ENCODE measurements at regions not wholly inside any gene's neighbourhood (a gene's known extent, or its start where the extent isn't known, plus 50 kb on each side); places are given as distances from the start of the nearest gene placed in this dataset.

DNA sequence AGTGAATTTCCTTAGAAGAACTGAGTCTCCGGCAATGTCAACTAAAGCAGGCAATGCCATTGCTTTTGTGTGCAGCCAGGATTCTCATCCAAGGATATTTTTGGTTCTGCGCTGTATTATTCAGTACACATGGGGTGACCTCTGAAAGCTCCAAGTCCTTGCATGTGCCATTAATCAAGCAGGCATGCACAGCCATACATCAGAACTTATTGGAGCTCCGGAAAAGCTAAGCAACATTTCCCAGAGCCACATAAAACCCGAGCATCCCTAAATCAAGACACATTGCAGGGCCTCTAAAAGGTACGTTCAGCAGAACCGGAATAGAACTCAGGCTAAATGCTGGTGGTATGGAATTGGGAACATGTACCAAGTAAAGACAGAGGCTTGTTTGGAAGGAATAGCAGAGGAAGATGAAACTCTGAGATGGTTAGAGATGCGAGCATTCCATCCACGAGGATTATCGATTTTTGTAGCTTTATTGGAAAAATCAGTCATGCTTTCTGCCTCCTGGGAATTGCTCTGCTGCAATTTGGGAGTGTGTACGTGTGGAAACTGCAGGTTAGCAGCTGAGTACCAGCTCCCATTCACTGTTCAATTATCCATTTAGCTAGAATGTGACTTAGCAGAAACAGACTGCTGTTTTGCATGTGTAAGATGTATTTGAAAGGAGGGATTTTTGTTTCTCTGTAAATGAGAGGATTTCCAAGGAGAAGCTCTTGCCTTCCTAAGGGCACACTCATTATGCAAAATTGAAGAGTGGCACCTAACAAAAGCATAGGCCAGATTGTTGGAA lies 143.7 kb upstream of the WWC1 start:
- TF ChIP-seq EZH2 (IDR thresholded peaks at IDR 0.05; ENCODE audit: borderline replicate concordance, low read depth, low read length, severe bottlenecking): no peak
- TF ChIP-seq POLR2A (IDR thresholded peaks at IDR 0.05; ENCODE audit: low read depth, low read length): no peak
- TF ChIP-seq GATA2 (IDR thresholded peaks at IDR 0.05; ENCODE audit: insufficient read depth, insufficient read length, low read depth, low read length): no peak
- no peak for TF ChIP-seq MAX (IDR thresholded peaks at IDR 0.05; ENCODE audit: insufficient read depth, insufficient read length)
- no peak for TF ChIP-seq POLR2AphosphoS5 (IDR thresholded peaks at IDR 0.05; ENCODE audit: insufficient read depth, low read depth, low read length)
- no peak for TF ChIP-seq FOS (IDR thresholded peaks at IDR 0.05; ENCODE audit: borderline replicate concordance, insufficient read depth, low read length)
- no peak for TF ChIP-seq MYC (IDR thresholded peaks at IDR 0.05; ENCODE audit: low read depth, low read length)
- TF ChIP-seq CTCF (IDR thresholded peaks at IDR 0.05; ENCODE audit: extremely low read depth in 1 of 2, insufficient read depth in 1 of 2, low read depth in 1 of 2, low read length in 2 of 2): no peak
- no peak for TF ChIP-seq JUN (IDR thresholded peaks at IDR 0.05; ENCODE audit: borderline replicate concordance, insufficient read depth, insufficient read length, low read depth)
- no peak overlapping the region for H3K27ac ChIP-seq (ENCODE audit: insufficient read depth, low read depth, low read length)
- ChIA-PET CTCF (no interaction called here), POLR2A (no interaction called here)
- no TSS peak for BruUV-seq (replicated peaks)
- dilution Hi-C loops (cut with MboI; ENCODE audit: extremely low pct_ligation_motif_present, low sequenced_read_pairs) (no loop called here), intact Hi-C loops (cut with micrococcal nuclease) (no loop called here)
- FAIRE-seq (no peak), DNase-seq (ENCODE audit: low read depth, low spot score) (no peak)
- H3K4me1 ChIP-seq (ENCODE audit: control insufficient read depth, extremely low read depth, insufficient read depth, low read length): no peaks in the 10 kb centered on the region
- no peaks in the 10 kb centered on the region for H3K36me3 ChIP-seq (ENCODE audit: control insufficient read depth in 2 of 2, extremely low read depth in 1 of 2, insufficient read depth in 2 of 2, low read length in 2 of 2)
- no peak overlapping the region for H3K9ac ChIP-seq (replicated peaks; ENCODE audit: extremely low read depth, insufficient read depth, low read length)
- no peak overlapping the region for H2AFZ ChIP-seq (ENCODE audit: low read depth, low read length)
- no peak overlapping the region for H3K4me2 ChIP-seq (ENCODE audit: insufficient read depth, low read length)
- H3K9me3 ChIP-seq (replicated peaks; ENCODE audit: control insufficient read depth, insufficient read depth, low read length): no peaks in the 10 kb centered on the region
- H3K4me3 ChIP-seq (replicated peaks in 1 of 3; ENCODE audit: insufficient read depth in 1 of 3, low read depth in 1 of 3, low read length in 3 of 3): no peak overlapping the region
- H3K9me1 ChIP-seq (replicated peaks; ENCODE audit: control insufficient read depth, extremely low read depth, insufficient read depth, low read length): no peaks in the 10 kb centered on the region
- no peaks in the 10 kb centered on the region for H3K27me3 ChIP-seq (ENCODE audit: control insufficient read depth in 2 of 2, insufficient read depth in 2 of 2, low read length in 2 of 2)
- no peaks in the 10 kb centered on the region for H4K20me1 ChIP-seq (replicated peaks; ENCODE audit: control insufficient read depth, extremely low read depth, insufficient read depth, low read length)
- H3K79me2 ChIP-seq (ENCODE audit: control insufficient read depth, insufficient read depth, low read length): no peaks in the 10 kb centered on the region

Measured in endothelial cell of umbilical vein (primary cell).